GM19043 (cell line): ENCODE measurements at regions not wholly inside any gene's neighbourhood (a gene's known extent, or its start where the extent isn't known, plus 50 kb on each side); places are given as distances from the start of the nearest gene placed in this dataset.

Experiments
- ATAC-seq: cut with Tn5 transposase; IDR thresholded peaks from one replicate; pipeline ENCODE4 v1.9.1; 2021; ENCODE audit warnings: low read depth; ENCODE audit not compliant: unreplicated experiment

GRCh38 chr22:48515571-48516200, 1312.0 kb downstream of the BRD1 start:
- ATAC-seq, result no peak

DNA sequence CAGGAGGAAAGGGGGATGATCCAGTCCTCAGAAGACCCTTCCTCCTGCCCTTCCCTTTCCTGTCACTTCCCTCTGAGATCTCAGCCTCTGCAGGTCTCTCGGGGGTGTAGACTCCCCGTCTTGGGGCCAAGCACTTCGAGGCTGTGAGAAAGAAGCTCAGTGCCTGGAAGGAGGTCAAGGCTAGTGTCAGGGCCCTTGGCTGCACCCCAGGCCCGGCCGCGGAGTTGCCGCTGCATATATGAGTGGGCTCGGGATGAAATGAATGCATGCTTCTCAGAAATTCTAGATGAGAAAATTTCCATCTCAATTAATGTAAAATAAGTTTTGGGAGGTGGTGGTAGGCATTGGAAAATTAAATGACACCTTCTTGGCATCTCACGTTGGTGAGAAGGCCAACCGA, 1313.7 kb downstream of the BRD1 start:
- ATAC-seq, result no peak

DNA sequence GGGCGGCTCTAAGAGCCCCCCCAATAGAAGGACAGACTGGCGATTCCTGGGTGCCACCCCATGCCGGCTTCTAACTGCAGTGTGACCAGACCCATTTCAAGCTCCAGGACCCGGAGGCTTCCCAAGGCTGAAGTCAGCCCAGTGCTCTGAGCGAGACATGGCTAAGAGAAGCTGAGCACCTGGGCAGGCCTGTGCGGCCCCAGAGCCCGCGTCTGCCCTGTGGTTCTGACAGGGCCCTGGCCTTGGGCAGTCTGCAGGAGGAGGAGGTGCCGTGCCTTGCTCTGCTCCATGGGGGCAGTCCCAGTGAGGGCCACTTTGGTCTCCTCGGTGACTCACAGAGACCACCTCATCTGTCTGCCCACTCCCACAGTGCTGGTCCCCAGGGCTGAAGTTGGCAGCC, 1314.2 kb downstream of the BRD1 start:
- ATAC-seq, result no peak

DNA sequence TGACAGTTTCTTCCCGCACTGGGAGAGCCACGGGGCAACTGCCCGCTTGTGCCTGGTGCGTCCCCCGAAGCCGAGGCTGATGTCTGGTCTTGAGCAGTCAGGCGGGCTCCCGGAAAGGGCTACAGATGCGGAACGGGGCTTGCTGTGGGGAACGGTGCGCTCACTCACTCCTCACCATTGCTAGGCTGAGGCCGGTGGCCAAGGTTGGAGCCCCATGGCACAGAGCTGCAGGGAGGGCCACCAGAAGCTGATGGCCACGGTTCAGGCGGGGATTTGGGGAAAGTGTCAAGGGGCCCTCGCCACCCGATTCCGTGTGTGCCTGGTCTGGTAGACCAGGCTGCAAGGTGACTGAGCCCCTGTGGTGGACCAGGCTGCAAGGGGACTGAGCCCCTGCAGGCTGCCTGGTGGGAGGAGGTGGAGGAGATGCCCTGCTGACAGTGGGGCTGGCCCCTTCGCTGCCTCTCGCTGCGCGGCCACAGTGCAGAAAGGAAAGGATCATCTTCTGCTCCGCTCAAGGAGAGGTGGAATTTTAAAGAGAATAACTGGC, 1315.8 kb downstream of the BRD1 start:
- ATAC-seq, result no peak

GRCh38 chr22:48511211-48511610, 1316.5 kb downstream of the BRD1 start:
- no peak for ATAC-seq

DNA sequence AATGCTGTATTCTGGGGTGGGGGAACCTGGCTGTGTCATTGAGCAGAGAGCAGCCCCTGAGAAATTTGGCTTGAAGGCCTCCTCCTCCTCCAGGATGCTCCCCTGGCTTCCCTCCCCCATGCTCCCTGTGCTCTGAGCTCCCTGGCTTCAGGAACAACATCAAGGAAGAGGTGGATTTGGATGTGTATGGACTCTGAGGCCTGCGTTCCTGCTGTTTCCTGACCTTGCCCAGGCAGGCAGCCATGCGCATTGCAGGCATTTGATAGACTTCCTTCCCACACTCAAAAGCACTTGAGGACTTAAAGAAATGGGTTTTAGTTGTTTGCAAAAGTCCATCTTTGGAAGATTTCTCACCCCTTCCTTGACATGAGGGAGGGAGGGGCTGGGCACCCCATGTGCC, 1317.1 kb downstream of the BRD1 start:
- no peak for ATAC-seq

DNA sequence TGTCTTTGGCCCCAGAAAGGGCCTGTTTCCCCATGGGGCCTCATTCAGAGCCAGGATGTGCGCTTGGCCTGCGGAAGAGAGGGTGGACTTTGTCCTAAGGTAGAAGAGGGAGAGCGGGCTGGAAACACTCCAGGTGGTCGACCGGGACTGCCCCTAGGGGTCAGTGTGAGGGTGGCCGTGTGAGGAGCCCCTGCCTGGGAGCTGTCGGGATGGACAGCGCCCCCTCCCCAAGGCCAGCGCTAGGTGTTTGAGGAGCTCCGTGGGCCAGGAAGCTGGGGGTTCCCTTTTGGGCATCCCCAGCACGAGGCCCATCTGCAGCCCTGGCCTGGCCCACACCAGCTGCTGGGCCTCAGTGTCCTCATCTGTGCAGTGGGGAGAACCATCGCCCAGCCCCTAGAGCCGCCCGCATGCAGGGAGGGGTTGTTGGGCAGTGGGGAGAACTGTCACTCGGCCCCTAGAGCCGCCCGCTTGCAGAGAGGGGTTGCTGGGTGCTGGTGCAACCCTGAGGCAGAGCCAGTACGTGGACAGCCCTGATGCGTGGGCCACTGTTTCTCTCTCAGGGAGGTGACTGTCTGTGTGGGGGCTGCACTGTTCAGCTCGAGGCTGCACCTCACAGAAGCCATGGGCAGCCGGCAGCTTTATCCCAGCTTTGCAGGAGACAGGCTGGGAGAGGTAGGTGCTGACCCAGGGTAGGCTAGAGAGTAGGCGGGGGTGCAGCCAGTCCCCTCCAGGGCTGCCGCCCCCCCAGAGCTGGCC, 1319.9 kb downstream of the BRD1 start:
- ATAC-seq, result no peak

GRCh38 chr22:48507171-48507570, 1320.5 kb downstream of the BRD1 start:
- ATAC-seq, result no peak

DNA sequence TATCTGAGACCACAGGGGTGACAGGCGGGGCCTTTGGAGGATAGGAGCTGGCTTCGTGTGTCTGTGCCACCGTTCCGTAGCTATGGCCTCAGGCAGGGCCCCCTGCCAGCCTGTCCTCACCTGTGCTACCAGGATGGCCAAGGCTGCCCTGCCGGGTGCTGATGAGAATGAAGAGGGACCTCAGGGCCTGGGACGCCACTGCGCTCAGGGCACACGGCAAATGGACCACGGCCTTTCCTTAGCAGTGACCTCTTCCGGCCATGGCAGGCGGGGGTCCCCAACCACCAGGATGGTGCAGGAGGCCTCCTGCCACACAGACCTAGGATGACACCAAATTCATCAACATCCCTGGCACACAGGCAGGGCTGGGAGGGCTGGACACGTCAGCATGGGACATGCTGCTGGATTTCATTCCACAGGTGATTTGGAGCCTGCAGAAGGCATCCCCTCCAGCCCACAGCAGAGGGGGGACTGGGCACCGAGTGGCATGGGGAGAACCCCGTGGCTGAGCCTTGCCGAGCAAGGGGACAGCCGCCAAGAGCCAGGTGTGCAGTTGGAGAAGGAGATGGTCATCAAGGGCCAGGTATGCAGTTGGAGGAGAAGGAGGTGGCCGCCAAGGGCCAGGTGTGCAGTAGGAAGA, 1321.0 kb downstream of the BRD1 start:
- no peak for ATAC-seq

DNA sequence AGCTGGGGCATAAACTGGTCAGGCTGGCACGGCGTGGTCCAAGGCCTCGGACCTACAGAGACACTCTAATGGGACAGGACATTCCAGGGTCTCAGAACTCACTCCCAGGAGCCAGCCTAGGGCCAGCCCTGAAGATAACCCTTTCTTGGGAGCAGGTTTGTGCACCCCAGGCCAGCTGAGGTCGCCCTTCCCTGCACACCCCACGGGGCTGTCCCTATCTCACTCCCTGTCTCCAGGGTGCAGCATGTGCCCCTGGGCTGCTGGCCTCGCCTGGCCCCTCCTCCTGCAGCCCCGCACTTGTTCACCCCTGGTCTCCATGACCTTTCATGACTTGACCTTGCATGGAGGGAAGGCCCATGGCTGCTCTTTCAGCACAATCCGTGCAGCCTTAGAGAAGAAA, 1321.8 kb downstream of the BRD1 start:
- no peak for ATAC-seq

DNA sequence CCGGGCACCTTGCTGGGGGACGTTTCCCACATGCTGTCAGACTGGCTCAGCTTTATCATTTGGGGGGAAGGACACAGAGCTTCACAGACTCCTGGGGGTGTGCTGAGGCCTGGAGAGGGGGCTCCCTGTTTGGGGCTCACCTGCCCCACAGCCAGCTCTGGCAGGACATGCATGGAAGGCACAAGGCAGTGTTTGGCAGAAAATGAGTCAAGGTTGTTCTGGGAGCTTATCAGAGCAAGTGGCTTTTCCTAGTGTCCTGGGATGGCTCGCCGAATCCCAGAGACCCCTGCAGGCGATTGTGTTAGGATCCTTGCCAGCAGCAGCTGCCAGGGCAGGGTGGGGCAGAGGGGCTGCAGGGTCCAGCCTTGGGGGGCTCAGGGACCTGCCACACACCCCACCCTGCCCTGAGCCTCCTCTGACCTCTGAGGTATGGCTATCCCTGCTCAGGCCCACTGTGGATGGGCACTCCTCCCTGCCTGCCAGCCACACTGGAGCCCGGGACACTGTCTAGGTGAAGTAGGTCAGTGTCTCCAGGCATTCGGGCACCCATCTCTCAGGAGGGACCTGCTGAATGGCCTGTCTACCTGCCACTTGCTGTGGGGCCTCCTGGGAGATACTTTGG, 1323.0 kb downstream of the BRD1 start:
- no peak for ATAC-seq

DNA sequence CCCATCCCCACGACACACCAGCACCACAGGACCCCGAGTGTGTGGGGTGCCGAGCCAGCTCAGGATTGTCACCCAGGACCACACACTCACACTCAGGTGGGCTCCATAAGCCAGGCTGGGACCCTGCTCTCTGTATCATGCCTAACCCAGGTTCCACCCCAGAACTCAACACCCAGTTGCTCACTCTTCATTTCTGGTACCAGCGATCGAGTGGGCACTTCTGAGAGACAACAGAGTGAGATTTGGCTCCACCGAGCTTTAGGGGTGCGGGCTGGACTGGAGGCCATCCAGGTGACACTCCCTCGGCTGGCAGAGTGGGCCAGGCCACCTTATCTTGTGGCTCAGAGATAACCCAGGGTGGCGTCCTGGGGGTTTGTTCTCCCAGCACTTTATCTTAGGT, 1323.8 kb downstream of the BRD1 start:
- no peak for ATAC-seq

DNA sequence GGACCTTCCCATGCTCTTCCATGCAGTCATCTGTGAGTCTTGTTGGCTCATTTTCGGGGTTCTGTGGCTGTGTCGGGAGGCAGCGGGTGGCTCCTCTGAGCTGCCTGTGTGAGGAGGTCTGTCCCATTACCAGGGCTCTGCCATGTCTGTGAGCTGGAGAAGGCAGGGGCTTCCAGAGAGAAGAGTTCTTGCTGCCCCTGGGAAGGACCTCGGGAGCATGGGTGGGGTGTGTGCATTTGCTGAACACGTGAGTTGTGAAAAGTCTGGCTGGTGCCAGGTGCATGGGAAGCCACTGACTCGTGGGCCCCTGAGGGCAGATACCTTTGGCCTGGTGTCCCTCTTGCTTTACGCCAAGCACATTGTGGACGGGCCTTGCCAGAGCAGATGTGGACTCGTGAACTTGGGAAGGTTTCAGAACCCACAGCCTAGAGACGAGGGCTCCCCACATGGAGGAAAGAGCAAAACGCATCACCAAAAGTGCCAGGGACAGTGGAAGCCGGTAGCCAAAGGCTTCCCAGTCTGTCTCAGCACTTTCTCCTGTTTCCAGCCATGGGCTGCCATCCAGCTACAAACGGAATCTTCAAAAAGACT, 1324.5 kb downstream of the BRD1 start:
- no peak for ATAC-seq

DNA sequence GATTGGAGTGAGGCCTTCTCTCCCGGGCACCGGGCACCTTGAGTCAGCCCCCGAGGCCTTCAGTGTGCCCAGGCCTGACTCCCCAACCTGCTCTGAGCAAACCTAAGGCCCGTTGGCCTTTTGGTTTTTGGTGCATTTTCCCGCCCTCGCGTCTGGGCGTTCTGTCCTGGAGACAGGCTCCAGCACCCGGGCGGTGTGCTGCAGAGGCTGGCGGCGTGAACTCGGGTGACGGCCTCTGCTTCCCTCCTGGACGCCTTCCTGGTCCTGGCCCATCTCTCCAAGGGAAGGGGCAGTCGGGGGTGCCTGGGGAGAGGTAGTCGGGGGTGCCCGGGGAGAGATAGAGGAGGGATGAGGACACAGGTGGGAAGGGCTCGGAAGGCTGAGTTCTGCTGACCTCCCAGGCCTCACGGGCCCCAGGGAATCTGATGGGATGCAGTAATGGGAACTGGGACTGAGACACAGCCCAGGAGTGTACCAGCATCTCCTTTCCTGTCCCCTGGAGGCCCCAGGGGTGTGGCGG, 1326.4 kb downstream of the BRD1 start:
- no peak for ATAC-seq

DNA sequence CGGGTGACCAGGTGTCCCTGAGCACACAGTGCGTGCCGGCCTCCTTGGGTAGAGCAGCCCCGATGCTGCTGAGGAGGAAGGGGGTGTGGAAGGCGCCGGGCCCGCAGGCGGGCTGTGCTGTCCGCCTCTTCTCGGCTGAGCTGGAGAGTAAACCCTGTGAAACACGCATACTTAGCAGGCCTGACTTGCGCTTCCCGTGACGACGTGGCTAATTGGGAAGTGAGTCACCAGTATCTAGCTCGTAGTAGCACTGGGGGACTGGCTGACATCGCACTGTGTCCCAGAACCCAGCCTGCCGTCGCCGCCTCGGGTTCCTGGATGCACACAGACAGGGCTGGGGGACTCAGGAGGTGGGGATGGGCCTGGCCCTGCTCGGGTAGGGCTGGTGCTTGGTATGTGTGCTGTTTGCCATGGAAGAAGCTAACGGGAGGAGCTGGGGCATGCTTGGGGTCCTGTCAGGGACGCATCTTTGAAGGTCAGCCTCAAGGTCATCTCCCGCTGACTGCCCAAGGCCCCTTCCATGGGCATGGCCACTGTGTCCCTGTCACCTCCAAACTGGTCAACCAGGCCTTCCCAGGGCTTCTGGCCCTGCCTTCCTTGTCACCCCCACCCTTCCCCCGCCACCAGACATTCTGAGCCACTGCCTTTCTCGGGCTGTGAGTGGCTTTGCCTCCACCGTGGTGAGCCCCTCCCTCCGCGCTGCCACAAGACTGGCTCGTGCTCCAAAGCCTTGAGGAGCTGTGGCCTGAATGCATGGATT, 1327.0 kb downstream of the BRD1 start:
- no peak for ATAC-seq

DNA sequence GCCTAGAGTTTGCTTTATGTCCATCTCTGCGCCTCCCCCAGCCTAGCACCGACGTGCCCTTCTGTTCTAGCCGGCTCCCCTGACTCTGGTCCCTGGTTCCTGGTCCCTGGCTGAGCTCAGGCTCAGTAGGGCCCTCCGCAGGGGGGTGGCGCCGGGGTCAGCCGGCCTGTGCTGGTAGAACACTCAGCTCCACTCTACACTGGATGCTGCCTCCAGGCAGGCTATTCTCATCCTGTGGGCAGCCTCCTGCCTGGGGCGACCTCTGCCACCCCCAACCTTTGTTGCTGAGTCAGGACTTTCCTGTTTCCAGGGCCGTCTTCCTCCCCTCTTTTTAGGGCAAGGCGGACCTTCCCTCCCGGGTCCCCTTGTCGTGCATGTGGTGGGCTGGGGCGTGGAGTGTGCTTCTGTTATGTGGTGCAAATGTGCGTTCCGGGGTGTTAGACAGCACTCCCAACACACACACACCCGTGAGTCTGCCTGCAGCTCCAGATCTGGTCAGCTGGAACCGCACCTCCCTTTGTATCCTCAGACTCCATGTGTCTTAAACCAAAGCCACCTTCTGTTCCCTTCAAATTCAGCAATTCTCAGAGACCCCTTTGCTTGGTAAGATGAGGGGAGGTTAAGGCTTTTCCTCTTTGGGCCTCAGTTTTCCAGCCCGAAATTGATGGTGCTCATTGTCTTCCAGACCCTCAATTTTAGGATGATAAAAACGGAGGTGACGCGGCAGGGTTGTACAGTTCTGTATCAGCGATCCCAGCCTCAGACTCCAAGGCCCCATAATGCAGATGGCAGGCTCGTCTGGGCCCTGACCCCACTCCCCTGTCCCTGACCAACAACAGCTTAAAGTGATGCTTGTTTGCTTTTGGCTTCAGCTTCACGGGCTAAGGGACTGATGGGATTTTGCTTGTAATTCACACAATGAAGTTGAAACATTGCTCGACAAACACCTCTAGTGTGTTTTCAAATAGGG, 1327.9 kb downstream of the BRD1 start:
- no peak for ATAC-seq

DNA sequence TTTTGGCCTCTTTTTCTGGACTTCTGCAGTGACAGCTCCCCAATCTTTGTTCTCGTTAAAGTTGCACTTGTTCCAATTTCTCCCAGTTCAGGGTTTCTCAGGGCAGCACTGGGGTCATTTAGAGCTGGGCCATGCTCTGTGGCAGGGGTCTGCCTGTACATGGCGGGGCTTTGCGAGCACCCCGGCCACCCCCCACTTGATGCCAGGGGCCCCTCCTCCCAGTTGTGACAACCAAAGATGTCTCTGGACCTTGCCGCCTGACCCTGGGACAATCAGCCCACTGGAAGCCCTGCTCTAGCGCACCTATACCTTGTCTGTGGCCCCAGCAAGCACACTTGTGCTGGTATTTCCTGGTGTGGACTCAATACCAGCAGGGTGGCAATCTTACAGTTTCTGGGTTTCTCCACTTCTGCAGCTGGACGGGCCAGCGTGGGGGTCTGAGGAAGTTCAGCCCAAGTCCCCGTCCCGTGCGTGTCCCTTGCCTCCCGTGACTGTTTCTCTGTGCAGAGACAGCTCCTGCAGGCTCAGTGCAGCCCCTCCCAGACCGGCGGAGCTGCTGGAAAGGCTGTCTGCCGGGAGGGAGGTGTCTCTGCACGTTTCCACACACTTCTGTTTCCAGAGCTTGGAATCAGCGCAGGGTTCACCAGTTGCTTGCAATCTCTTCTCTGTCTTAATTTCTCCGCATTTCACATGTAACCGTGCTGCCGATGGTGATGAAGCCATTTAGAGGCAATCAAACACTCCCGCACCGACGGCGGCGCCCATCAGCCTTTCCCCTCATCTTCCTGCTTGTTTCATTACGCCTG, 1328.9 kb downstream of the BRD1 start:
- ATAC-seq, result no peak
